Cardiac septum (tissue), 1 donor: ENCODE measurements at regions not wholly inside any gene's neighbourhood (a gene's known extent, or its start where the extent isn't known, plus 50 kb on each side); places are given as distances from the start of the nearest gene placed in this dataset.
A peak's percentile ranks its signal among the peaks of the same experiment; 100 is the strongest.

ENCODE experiments used
- DNase-seq: peaks from one replicate; pipeline ENCODE4 v3.0.0-alpha.2; 2020; ENCODE audit warnings: low spot score
- intact Hi-C: fragments of 100-400 bp; cut with DNase I; formaldehyde crosslinking; loops from one replicate; pipeline ENCODE4 v1.14.0; 2022
- donor health status: DM: no; HTN: no; CAD: no.

GRCh38 chr4:152138451-152138850 is 377.6 kb upstream of the GATB start:
- DNase-seq: no peak
- intact Hi-C loops: no loop called here

GRCh38 chr4:152132776-152133175 is 372.0 kb upstream of the GATB start:
- intact Hi-C loops: no loop called here
- DNase-seq: no peak

- no peak for DNase-seq
- intact Hi-C loops: no loop called here
Observed at GRCh38 chr4:152128356-152128755, 367.5 kb upstream of the GATB start.

- DNase-seq: no peak
- intact Hi-C loops: no loop called here
Observed at GRCh38 chr4:152126238-152126637, 365.4 kb upstream of the GATB start.

GRCh38 chr4:152118819-152119553 is 358.2 kb upstream of the GATB start:
- intact Hi-C loops: no loop called here

GRCh38 chr4:152117933-152118507 is 357.2 kb upstream of the GATB start:
- no peak for DNase-seq
- intact Hi-C loops: no loop called here

More at GRCh38 chr4:152118819-152119553, 358.2 kb upstream of the GATB start:
- DNase-seq: no peak

GRCh38 chr4:152117520-152117919 is 356.7 kb upstream of the GATB start:
- no peak for DNase-seq
- intact Hi-C loops: no loop called here

- intact Hi-C loops: no loop called here
- DNase-seq: no peak
Observed at GRCh38 chr4:152117054-152117453, 356.2 kb upstream of the GATB start.

GRCh38 chr4:152115794-152116193 is 355.0 kb upstream of the GATB start:
- no peak for DNase-seq
- intact Hi-C loops: no loop called here

GRCh38 chr4:152115118-152115517 is 354.3 kb upstream of the GATB start:
- intact Hi-C loops: no loop called here
- no peak for DNase-seq

- intact Hi-C loops: loop anchor here (5.0 kb wide), 1 partner anchor 43 kb away; no protein-coding TSS in a partner anchor
Observed at GRCh38 chr4:152114562-152114961, 353.8 kb upstream of the GATB start.

GRCh38 chr4:152112887-152113286 is 352.1 kb upstream of the GATB start:
- intact Hi-C loops: loop anchor here (5.0 kb wide), 1 partner anchor 44 kb away; no protein-coding TSS in a partner anchor

More at GRCh38 chr4:152114562-152114961, 353.8 kb upstream of the GATB start:
- DNase-seq: no peak

GRCh38 chr4:152112190-152112589 is 351.4 kb upstream of the GATB start:
- DNase-seq: no peak
- intact Hi-C loops: loop anchor here (5.0 kb wide), 1 partner anchor 45 kb away; no protein-coding TSS in a partner anchor

More at GRCh38 chr4:152112887-152113286, 352.1 kb upstream of the GATB start:
- DNase-seq: no peak

- intact Hi-C loops: loop anchor here (5.0 kb wide), 1 partner anchor 47 kb away; no protein-coding TSS in a partner anchor
- no peak for DNase-seq
Observed at GRCh38 chr4:152110780-152111179, 350.0 kb upstream of the GATB start.

GRCh38 chr4:152109531-152110509 is 349.0 kb upstream of the GATB start:
- no peak for DNase-seq
- intact Hi-C loops: loop anchor here (5.0 kb wide), 2 partner anchors 47 to 132 kb away; no protein-coding TSS in a partner anchor

- intact Hi-C loops: loop anchor here (5.0 kb wide), 1 partner anchor 134 kb away; no protein-coding TSS in a partner anchor
- no peak for DNase-seq
Observed at GRCh38 chr4:152107736-152108500, 347.1 kb upstream of the GATB start.

- no peak for DNase-seq
- intact Hi-C loops: loop anchor here (5.0 kb wide), 1 partner anchor 135 kb away; no protein-coding TSS in a partner anchor
Observed at GRCh38 chr4:152106781-152107321, 346.0 kb upstream of the GATB start.

GRCh38 chr4:152106113-152106763 is 345.4 kb upstream of the GATB start:
- peak; percentile 85 for DNase-seq
- intact Hi-C loops: loop anchor here (5.0 kb wide), 1 partner anchor 136 kb away; no protein-coding TSS in a partner anchor
